ENCODE measurements at regions not wholly inside any gene's neighbourhood (a gene's known extent, or its start where the extent isn't known, plus 50 kb on each side); places are given as distances from the start of the nearest gene placed in this dataset.

DNA sequence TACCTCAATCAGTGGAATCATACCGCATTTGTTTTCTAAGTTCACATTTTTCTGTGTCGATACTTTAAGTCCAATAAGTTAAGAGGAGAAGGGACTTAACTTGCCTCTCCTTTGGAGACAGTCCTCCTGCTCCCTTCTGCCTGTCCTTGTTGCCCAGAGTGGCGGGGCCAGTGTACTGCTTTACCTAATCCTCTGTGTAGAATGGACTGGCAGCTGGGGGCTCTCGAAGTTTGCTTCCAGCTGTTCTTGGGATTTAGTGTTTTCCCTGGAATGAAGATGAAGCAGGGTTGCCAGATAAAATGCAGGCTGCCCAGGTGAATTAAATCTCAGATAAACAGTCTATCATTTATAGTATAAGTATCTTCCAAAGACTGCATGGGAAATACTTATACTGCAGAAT is 287.6 kb upstream of the C2CD4B start:
- Mint-ChIP-seq H3K36me3 (ENCODE audit: unreplicated experiment) (no peaks in the 10 kb centered on the region), H3K27ac (ENCODE audit: unreplicated experiment) (no peak overlapping the region), H3K4me1 (ENCODE audit: low read depth, unreplicated experiment) (peaks cover 16% of the 10 kb centered on the region), H3K9me3 (ENCODE audit: unreplicated experiment) (peaks cover 1% of the 10 kb centered on the region), H3K4me3 (ENCODE audit: unreplicated experiment) (no peak overlapping the region), H3K27me3 (ENCODE audit: unreplicated experiment) (peaks cover 5% of the 10 kb centered on the region)
- no peak for DNase-seq
- TF ChIP-seq CTCF (IDR thresholded peaks at IDR 0.05; ENCODE audit: partially characterized antibody, unreplicated experiment) = no peak

DNA sequence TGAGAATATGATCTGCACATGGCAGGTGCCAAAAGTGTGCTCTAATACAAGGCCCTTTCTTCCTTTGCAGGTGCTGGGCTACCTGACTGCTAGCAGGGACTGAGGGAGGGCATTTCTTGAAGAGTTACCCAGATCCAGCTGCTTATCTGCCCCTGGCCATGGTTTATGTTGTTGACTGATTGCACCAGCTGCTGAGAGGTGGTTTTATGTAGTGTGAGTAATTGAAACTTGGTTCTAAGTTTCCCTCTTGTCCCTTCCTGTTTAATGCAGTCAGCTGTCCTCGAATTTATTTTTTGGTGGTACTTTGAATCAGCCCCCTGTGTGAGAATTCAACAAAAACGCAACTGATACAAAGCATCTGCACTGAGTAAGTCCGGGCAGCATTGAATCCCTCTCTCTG is 288.3 kb upstream of the C2CD4B start:
- DNase-seq = no peak
- H3K9me3 Mint-ChIP-seq (ENCODE audit: unreplicated experiment) = peaks cover 1% of the 10 kb centered on the region
- H3K27me3 Mint-ChIP-seq (ENCODE audit: unreplicated experiment) = peaks cover 5% of the 10 kb centered on the region
- no peak overlapping the region for H3K4me3 Mint-ChIP-seq (ENCODE audit: unreplicated experiment)
- TF ChIP-seq CTCF (IDR thresholded peaks at IDR 0.05; ENCODE audit: partially characterized antibody, unreplicated experiment) = no peak
- peaks cover 16% of the 10 kb centered on the region for H3K4me1 Mint-ChIP-seq (ENCODE audit: low read depth, unreplicated experiment)
- H3K27ac Mint-ChIP-seq (ENCODE audit: unreplicated experiment) = no peak overlapping the region
- no peaks in the 10 kb centered on the region for H3K36me3 Mint-ChIP-seq (ENCODE audit: unreplicated experiment)

GRCh38 chr15:62453981-62454380 is 288.9 kb upstream of the C2CD4B start:
- Mint-ChIP-seq H3K4me1 (ENCODE audit: low read depth, unreplicated experiment) (peaks cover 13% of the 10 kb centered on the region), H3K36me3 (ENCODE audit: unreplicated experiment) (no peaks in the 10 kb centered on the region)

GRCh38 chr15:62454567-62455172 is 289.6 kb upstream of the C2CD4B start:
- Mint-ChIP-seq H3K9me3 (ENCODE audit: unreplicated experiment) (peaks cover 1% of the 10 kb centered on the region), H3K4me3 (ENCODE audit: unreplicated experiment) (no peak overlapping the region), H3K36me3 (ENCODE audit: unreplicated experiment) (no peaks in the 10 kb centered on the region), H3K27me3 (ENCODE audit: unreplicated experiment) (peaks cover 5% of the 10 kb centered on the region), H3K27ac (ENCODE audit: unreplicated experiment) (no peak overlapping the region), H3K4me1 (ENCODE audit: low read depth, unreplicated experiment) (peaks cover 13% of the 10 kb centered on the region)
- no peak for TF ChIP-seq CTCF (IDR thresholded peaks at IDR 0.05; ENCODE audit: partially characterized antibody, unreplicated experiment)
- no peak for DNase-seq

More at GRCh38 chr15:62453981-62454380, 288.9 kb upstream of the C2CD4B start:
- Mint-ChIP-seq H3K4me3 (ENCODE audit: unreplicated experiment) (no peak overlapping the region), H3K27me3 (ENCODE audit: unreplicated experiment) (peaks cover 5% of the 10 kb centered on the region), H3K27ac (ENCODE audit: unreplicated experiment) (no peak overlapping the region), H3K9me3 (ENCODE audit: unreplicated experiment) (peaks cover 1% of the 10 kb centered on the region)
- no peak for TF ChIP-seq CTCF (IDR thresholded peaks at IDR 0.05; ENCODE audit: partially characterized antibody, unreplicated experiment)
- no peak for DNase-seq

GRCh38 chr15:62455441-62455921 is 290.4 kb upstream of the C2CD4B start:
- DNase-seq = no peak
- peaks cover 13% of the 10 kb centered on the region for H3K4me1 Mint-ChIP-seq (ENCODE audit: low read depth, unreplicated experiment)
- no peaks in the 10 kb centered on the region for H3K36me3 Mint-ChIP-seq (ENCODE audit: unreplicated experiment)
- peak overlapping the region; percentile 24 for H3K27ac Mint-ChIP-seq (ENCODE audit: unreplicated experiment)
- H3K9me3 Mint-ChIP-seq (ENCODE audit: unreplicated experiment) = peaks cover 1% of the 10 kb centered on the region
- no peak overlapping the region for H3K4me3 Mint-ChIP-seq (ENCODE audit: unreplicated experiment)
- H3K27me3 Mint-ChIP-seq (ENCODE audit: unreplicated experiment) = peaks cover 5% of the 10 kb centered on the region
- no peak for TF ChIP-seq CTCF (IDR thresholded peaks at IDR 0.05; ENCODE audit: partially characterized antibody, unreplicated experiment)

Measured in glutamatergic neuron (in vitro differentiated cells).